NCI-H82 treated with DMSO at 0.1 percent for 48 hours (cell line): ENCODE measurements at regions not wholly inside any gene's neighbourhood (a gene's known extent, or its start where the extent isn't known, plus 50 kb on each side); places are given as distances from the start of the nearest gene placed in this dataset.
"Not testable (repeated sequence)": the region's sequence is repeated elsewhere in the genome, so short reads cannot be mapped to it uniquely, and the experiment has no call there.

Experiments used
- DNase-seq: peaks from one replicate; lab custom pipeline; 2025; ENCODE audit not compliant: unreplicated experiment; lab: John Stamatoyannopoulos, UW

DNA sequence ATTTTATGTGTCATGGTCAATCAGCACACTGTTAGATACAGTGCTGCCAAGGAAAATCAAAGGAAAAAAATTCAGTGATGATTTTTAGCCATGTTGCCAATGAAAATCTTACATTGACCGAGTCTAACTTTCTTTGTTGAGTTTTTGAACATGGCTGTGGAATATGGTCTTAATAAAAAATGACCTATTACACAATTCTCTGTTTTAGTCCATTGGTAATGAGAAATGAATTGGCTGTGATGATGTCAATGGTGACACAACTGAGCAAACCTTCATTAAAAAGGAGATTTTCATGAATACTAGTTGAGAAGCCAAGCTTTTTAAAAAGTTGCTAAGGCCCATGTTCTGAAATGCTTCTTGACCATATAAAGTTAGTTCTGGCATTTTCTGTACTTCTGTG lies 225.9 kb upstream of the GYPA start:
- DNase-seq = no peak

DNA sequence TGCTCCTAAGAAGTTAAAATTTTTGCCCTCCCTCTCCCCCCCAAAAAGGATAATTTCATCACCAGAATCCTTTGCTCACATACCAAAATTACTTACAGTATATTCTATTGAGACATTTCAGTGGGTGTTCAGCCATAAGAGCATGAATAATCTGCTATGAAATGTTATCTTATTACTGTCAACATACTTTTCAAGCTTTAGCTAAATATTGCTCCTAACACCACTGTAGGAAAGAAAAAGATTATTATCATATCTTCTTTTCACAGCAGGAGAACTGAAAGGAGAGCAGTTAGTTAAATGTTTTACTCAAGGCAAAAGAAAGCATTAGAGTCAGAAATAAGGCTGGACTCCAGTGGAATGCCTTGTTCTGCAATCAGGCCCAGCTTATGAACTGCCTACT lies 231.0 kb upstream of the GYPA start:
- no peak for DNase-seq

- DNase-seq = no peak
These were observed 233.5 kb upstream of the GYPA start for GRCh38 chr4:144374065-144374464.

GRCh38 chr4:144376866-144377265 lies 236.3 kb upstream of the GYPA start:
- no peak for DNase-seq

GRCh38 chr4:144384408-144384807 lies 243.9 kb upstream of the GYPA start:
- no peak for DNase-seq

DNA sequence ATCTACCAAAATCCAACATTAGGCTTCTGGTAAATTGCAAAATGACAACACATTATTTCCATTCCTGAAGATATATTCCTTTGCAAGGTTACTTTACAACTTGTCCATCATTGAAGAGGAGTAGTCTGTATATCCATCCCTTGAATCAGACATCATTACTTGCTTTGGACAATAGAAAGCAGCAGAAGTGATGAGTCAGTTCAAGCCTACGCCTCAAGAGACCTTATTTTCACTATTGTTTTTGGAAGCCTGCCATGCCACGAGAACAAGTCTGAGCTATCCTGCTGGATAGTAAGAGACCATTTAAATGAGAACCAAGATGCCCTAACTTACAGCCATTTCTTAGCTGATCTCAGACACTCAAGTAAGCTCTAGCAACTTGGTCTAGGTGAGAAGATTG lies 246.0 kb upstream of the HHIP start:
- DNase-seq = no peak

DNA sequence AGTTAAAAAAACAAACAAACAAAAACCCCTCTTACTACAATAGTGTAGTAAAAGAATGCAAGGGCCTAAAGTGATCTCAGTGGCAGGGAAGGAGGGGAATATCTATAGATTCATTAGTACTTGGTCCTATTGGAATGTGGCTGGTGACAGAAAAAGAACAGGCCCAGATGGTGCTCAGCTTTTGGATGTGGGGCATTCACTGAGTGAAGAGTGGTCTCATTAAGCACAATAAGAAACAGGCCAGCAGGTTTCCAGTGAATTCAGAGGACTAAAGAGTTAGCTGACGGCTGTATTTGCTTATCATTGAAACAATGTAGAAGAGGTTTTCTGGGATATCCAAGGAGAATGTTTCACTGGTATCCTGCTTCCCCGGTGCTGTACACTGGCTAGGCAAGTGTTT lies 243.8 kb upstream of the HHIP start:
- no peak for DNase-seq

- DNase-seq = no peak
These were observed 243.0 kb upstream of the HHIP start for GRCh38 chr4:144402999-144403398.

- no peak for DNase-seq
These were observed 242.1 kb upstream of the HHIP start for GRCh38 chr4:144403893-144404292.

- DNase-seq = no peak
These were observed 236.4 kb upstream of the HHIP start for GRCh38 chr4:144409525-144409924.

DNA sequence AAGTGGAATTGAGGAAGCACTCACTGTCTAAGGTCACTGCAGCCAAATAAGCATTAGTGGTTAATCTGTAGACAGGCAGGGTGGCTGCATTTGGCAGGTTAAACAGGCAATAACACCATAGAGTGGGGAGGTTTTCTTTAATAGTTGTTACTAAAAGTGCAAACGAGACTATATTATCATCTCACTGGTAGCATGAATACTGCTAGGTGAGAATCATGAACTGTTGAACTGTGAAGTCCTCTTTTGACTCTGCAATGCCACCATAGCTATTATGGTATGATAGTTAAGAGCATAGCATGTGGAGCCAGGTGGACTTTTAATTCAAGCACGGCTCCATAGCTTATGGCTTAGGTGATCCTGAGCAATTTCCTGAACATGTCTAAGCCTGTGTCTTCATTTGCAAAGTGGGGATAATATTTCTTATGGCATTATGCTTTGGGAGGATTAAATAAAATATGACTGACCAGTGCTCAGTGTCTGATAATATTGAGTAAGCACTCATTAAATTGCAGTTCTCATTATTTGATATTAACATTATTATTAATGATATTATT lies 235.6 kb upstream of the HHIP start:
- no peak for DNase-seq

DNA sequence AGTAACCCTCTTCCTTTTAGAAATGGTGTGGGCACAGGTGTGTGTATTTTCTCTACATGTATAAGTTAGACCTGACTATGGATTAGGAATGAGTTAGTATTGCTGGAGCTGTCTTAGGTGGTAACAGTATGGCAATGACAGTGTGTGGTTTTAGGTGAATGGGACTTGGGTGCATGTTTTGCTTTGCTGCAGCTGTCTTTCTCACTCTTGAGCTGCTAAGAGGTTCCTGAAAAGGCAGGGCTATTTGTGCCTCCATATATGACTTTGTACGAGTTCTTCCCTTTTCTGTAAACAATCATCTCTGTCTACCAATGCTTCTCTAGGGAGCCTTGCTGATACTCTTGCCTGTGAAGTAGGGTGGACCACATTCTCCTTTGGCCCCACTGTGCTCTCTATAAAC lies 234.8 kb upstream of the HHIP start:
- DNase-seq = no peak

DNA sequence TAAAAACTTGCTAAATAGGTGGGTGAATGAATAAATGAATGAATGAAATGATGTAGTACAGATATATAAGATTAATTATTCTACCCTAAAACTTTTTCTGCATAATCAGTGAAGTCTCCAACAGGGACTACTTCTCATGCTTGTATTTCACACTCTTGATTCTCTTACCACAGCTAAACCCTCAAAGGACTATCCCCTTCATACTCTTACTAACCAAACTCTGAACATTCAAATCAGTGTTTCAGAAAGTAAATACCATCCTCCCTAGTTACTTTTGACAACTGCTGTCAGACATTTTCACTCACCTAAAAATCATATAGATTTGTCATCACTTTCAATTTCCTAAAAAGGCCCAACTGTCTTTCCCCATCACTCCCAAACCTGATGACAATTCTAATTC lies 234.3 kb upstream of the HHIP start:
- no peak for DNase-seq

DNA sequence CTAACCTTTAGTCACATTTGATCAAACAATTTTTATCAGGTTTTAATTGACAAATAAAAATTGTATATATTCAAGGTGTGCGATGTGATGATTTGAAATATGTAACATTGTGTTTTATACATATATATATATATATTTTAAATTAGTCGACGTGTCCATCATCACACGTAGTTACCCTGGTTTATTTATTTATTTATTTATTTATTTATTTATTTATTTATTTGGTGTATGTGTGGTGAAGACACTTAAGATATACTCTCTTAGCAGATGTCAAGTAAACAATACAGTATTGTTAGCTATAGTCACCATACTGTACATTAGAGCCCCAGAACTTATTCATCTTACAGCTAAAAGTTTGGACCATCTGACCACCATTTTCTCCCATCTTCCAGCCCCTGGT lies 224.9 kb upstream of the HHIP start:
- no peak for DNase-seq

GRCh38 chr4:144421839-144422565 lies 224.0 kb upstream of the HHIP start:
- DNase-seq = no peak

GRCh38 chr4:144423930-144424329 lies 222.0 kb upstream of the HHIP start:
- no peak for DNase-seq

DNA sequence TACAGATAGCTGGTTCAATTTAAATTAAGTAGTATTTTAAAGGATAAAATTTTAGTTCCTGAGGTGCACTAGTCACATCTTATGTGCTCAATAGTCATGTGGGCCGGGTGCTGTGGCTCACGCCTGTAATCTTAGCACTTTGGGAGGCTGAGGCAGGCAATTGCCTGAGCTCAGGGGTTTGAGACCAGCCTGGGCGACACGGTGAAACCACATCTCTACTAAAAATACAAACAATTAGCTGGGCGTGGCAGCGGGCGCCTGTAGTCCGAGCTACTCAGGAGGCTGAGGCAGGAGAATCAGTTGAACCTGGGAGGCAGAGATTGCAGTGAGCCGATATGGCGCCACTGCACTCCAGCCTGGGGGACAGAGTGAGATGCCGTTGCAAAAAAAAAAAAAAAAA lies 219.9 kb upstream of the HHIP start:
- DNase-seq = not testable (repeated sequence)

DNA sequence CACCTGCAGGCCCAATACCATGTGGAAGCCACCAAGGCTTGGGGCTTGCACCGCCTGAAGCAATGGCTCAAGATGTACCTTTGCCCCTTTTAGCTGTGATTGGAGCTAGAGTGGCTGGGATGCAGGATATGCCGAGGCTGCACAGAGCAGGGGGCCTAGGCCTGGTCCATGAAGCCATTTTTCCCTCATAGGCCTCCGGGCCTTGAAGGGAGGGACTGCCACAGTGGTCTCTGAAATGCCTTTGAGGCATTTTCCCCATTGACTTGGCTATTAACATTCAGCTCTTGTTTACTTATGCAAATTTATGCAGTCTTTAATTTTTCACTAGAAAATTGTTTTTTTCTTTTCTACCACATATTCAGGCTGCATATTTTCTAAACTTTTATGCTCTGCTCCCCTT lies 203.2 kb upstream of the HHIP start:
- DNase-seq = no peak

DNA sequence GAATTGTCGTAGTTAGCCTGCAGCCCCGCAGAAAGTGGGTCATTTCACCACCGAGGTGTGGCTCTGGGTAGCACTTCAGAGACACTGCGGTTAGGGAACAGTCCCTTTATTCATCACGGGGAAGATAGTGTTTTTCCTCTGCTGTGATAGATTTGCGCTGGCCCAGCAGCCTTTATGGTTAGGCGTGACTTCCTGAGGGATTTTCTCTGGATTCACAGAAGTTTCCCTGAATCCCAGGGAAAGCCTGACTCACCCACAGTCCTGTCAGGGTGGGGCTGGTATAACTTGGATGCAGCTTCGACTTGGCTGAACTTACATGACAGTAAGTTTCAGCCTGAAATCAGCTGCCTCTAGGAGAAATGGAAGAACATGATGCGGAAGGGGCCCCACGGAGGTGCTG lies 196.3 kb upstream of the HHIP start:
- no peak for DNase-seq

GRCh38 chr4:144450526-144450925 lies 195.4 kb upstream of the HHIP start:
- DNase-seq = no peak

- DNase-seq = no peak
These were observed 194.0 kb upstream of the HHIP start for GRCh38 chr4:144451766-144452450.

DNA sequence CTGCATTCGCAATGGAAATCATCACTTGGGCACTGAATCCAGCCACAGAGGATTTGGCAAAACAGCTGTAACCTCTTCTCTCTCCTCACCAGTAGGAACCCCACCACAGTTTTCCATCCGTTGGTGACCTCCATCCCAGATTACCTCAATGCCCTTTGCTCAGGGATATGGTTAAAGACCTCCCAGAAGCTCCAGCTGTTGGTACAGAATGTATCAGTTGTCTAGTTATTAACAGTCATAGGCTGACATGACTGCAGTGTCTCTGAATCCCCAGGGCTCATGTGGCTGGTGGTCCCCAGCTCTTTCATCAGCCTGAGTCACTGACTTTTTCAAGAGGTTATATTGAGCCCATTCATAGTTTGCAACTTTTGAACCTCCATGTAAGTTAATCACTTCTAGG lies 189.8 kb upstream of the HHIP start:
- DNase-seq = no peak

- no peak for DNase-seq
These were observed 184.1 kb upstream of the HHIP start for GRCh38 chr4:144461906-144462305.
